ENCODE measurements at regions not wholly inside any gene's neighbourhood (a gene's known extent, or its start where the extent isn't known, plus 50 kb on each side); places are given as distances from the start of the nearest gene placed in this dataset.

DNA sequence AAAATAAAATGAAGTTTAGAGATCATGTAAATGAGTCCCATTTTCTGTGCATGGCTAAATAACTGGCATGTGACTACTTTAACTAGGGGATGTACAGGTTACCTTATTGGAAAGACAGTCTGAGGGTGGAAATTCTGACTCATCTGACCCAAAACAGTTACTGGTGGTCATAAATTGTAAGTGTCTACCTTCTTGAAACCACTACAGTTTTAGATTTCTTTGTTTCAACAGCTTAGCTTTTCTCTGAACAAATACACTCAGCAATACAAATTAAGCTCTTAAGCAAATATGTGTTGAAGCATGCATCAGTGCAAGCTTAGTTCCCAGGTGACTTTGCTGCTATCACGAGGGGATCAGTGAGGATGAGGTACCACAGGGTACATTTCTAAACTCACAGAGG lies 60.7 kb upstream of the PGM2 start:
- DNase-seq (ENCODE audit: low read depth, low spot score): no peak
- TF ChIP-seq, protein P1, sequence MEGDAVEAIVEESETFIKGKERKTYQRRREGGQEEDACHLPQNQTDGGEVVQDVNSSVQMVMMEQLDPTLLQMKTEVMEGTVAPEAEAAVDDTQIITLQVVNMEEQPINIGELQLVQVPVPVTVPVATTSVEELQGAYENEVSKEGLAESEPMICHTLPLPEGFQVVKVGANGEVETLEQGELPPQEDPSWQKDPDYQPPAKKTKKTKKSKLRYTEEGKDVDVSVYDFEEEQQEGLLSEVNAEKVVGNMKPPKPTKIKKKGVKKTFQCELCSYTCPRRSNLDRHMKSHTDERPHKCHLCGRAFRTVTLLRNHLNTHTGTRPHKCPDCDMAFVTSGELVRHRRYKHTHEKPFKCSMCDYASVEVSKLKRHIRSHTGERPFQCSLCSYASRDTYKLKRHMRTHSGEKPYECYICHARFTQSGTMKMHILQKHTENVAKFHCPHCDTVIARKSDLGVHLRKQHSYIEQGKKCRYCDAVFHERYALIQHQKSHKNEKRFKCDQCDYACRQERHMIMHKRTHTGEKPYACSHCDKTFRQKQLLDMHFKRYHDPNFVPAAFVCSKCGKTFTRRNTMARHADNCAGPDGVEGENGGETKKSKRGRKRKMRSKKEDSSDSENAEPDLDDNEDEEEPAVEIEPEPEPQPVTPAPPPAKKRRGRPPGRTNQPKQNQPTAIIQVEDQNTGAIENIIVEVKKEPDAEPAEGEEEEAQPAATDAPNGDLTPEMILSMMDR (IDR thresholded peaks at IDR 0.05; ENCODE audit: low read depth, low read length): no peak
- ChIA-PET POLR2A (no interaction called here), CTCF (no interaction called here)
- Histone ChIP-seq H3K27me3 (ENCODE audit: control insufficient read depth, insufficient read depth, low read length) (peaks cover 8% of the 10 kb centered on the region), H3K4me3 (ENCODE audit: low read depth, low read length) (no peak overlapping the region), H3K27ac (ENCODE audit: low read depth, low read length) (no peak overlapping the region), H3K9me3 (ENCODE audit: control insufficient read depth, insufficient read depth, low read length) (no peaks in the 10 kb centered on the region)

DNA sequence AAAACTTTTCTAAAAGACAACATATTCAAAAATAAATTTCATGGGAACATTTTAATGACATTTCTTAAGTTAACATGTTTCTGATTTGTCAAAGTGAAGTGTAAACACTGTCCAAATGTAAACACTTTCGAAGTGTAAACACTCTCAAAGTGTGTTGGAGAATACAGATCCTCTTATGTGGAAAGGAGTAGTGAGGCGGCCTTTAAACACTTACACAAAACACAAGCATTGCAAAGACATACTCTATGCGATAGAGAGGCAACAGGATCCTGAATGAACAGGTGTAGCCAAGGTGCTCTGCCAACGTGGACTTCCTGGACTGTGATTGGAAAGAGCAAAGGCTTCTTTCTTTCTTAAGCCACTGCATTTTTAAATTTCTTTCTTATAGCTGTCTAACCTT lies 62.7 kb upstream of the PGM2 start:
- Histone ChIP-seq H3K4me3 (ENCODE audit: low read depth, low read length) (no peak overlapping the region), H3K9me3 (ENCODE audit: control insufficient read depth, insufficient read depth, low read length) (no peaks in the 10 kb centered on the region), H3K27ac (ENCODE audit: low read depth, low read length) (no peak overlapping the region), H3K27me3 (ENCODE audit: control insufficient read depth, insufficient read depth, low read length) (no peaks in the 10 kb centered on the region)
- TF ChIP-seq, protein P1 (IDR thresholded peaks at IDR 0.05; ENCODE audit: low read depth, low read length): no peak
- DNase-seq (ENCODE audit: low read depth, low spot score): no peak
- ChIA-PET POLR2A (no interaction called here), CTCF (no interaction called here)

DNA sequence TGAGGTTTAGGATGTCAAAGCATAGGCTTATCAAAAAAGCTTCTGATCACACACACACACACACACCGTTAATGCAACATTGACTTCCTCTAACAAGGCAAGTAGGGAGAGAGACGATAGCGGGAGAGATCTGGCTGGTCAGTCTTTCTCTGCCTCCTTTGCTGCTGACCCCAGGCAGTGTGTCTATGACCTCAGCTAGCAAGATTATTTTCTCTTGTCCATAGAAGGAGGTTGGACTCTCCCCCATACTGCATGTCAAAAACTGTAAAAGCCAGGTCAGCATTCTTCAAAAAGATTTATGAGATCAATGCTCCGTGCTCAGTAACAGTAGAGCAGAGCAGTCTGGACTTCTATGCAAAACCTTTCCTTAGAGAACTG lies 63.5 kb upstream of the PGM2 start:
- ChIA-PET POLR2A (no interaction called here), CTCF (interaction anchor here (0.7 kb wide), 1 partner anchor 153 kb away, joined by 5 read pairs; no protein-coding TSS in a partner anchor)
- H3K27ac ChIP-seq (ENCODE audit: low read depth, low read length): no peak overlapping the region
- TF ChIP-seq, protein P1 (IDR thresholded peaks at IDR 0.05; ENCODE audit: low read depth, low read length): no peak
- no peak for DNase-seq (ENCODE audit: low read depth, low spot score)
- no peak overlapping the region for H3K4me3 ChIP-seq (ENCODE audit: low read depth, low read length)
- no peaks in the 10 kb centered on the region for H3K9me3 ChIP-seq (ENCODE audit: control insufficient read depth, insufficient read depth, low read length)
- no peaks in the 10 kb centered on the region for H3K27me3 ChIP-seq (ENCODE audit: control insufficient read depth, insufficient read depth, low read length)

DNA sequence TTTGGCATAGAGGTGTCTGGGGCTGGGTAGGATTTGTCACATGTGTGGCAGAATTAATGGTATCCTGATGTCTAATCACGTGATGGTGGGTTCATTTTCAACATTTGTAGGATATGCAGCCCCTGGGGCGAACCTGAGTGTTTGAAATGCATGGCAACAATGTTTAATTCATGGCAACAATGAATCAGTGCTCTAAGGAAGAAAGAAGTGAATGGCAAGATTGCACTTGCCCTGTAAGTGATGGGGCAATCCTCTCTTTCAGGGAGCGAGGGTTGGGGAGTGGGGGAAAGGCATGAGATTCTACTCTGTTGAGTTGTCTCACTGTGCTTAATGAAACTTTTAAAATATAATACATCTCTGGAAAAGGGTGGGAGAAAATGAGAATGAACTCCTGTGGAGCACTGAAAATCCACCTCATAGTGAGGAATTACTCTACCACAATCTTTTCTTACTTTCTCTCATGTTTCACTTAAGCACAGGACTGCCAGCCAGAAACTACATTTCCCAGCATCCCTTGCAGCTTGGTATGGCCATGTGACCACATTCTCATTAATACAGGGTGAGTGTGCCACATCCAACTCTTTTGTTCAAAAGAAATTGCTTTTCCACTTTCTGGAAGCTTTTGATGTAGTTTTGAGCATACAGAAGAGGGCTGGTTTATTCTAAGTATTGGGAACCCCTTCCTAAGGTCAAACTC lies 64.0 kb upstream of the PGM2 start:
- POLR2A ChIA-PET: no interaction called here
- no peak overlapping the region for H3K4me3 ChIP-seq (ENCODE audit: low read depth, low read length)

DNA sequence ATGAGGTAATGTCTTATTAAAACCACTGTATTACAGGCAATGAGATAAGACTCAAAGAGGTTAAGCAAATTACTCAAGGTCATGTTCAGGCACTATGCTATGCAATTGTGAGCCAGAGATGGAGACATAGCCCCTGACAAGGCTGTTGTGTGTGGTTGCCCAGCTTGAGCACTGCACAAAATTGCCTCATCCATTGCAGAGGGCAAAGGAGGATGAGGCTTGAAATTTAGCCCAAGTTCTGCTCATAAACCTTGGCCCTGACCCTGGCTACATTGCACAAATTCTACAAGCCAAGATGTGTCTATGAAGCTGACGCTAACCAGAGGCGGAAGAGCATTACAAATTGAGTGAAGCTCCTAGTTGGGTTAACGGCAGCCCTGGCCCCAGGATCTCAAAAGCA lies 65.6 kb upstream of the PGM2 start:
- POLR2A ChIA-PET: no interaction called here
- TF ChIP-seq, protein P1 (IDR thresholded peaks at IDR 0.05; ENCODE audit: low read depth, low read length): no peak

More for the DNA sequence above, 64.0 kb upstream of the PGM2 start:
- no peaks in the 10 kb centered on the region for H3K9me3 ChIP-seq (ENCODE audit: control insufficient read depth, insufficient read depth, low read length)
- no peak overlapping the region for H3K27ac ChIP-seq (ENCODE audit: low read depth, low read length)
- CTCF ChIA-PET: interaction anchor here (0.7 kb wide), 1 partner anchor 154 kb away, joined by 5 read pairs; no protein-coding TSS in a partner anchor
- TF ChIP-seq, protein P1 (IDR thresholded peaks at IDR 0.05; ENCODE audit: low read depth, low read length): no peak
- peaks cover 1% of the 10 kb centered on the region for H3K27me3 ChIP-seq (ENCODE audit: control insufficient read depth, insufficient read depth, low read length)
- DNase-seq (ENCODE audit: low read depth, low spot score): no peak

More for the DNA sequence above, 65.6 kb upstream of the PGM2 start:
- DNase-seq (ENCODE audit: low read depth, low spot score): no peak
- CTCF ChIA-PET: no interaction called here
- no peak overlapping the region for H3K4me3 ChIP-seq (ENCODE audit: low read depth, low read length)
- H3K27me3 ChIP-seq (ENCODE audit: control insufficient read depth, insufficient read depth, low read length): peaks cover 4% of the 10 kb centered on the region
- H3K9me3 ChIP-seq (ENCODE audit: control insufficient read depth, insufficient read depth, low read length): no peaks in the 10 kb centered on the region
- H3K27ac ChIP-seq (ENCODE audit: low read depth, low read length): no peak overlapping the region

All from AG04450 (cell line).